ENCODE measurements at regions not wholly inside any gene's neighbourhood (a gene's known extent, or its start where the extent isn't known, plus 50 kb on each side); places are given as distances from the start of the nearest gene placed in this dataset.

DNA sequence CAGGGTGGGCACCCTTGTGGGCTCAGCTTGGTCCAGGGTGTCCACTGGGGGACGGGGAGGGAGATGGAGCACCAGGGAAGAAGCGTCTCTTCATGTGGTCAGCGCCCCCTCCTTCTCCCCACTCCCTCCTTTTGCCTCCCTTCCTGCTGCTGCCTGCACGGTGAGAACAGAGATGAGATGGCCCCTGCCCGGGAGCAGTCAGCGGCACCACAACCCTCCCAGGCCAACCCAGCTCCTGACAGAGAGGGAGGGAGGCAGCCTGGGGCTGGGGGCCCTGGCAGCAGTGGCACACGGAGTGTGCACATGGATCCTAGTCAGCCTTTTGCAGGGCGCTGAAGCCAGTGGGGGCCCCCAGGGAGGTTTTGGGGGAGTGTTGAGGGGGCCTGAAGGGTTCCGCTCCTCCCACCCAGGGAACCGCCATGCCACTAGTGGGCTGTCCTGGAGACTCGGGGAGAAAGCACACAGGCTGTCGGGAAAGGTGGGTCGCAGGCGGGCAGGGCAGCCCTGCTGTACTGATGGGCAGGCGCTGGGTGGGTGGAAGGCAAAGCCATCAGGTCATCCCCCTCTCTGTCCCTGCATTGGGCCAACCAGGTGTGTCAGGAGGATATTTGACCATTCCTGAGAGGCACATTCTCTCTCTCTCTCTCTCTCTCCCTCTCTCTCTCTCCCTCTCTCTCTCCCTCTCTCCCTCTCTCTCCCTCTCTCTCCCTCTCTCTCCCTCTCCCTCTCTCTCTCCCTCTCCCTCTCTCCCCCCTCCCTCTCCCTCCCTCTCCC is 94.3 kb upstream of the BHLHE23 start:
- DNase-seq (ENCODE audit: low read depth) = no peak

DNA sequence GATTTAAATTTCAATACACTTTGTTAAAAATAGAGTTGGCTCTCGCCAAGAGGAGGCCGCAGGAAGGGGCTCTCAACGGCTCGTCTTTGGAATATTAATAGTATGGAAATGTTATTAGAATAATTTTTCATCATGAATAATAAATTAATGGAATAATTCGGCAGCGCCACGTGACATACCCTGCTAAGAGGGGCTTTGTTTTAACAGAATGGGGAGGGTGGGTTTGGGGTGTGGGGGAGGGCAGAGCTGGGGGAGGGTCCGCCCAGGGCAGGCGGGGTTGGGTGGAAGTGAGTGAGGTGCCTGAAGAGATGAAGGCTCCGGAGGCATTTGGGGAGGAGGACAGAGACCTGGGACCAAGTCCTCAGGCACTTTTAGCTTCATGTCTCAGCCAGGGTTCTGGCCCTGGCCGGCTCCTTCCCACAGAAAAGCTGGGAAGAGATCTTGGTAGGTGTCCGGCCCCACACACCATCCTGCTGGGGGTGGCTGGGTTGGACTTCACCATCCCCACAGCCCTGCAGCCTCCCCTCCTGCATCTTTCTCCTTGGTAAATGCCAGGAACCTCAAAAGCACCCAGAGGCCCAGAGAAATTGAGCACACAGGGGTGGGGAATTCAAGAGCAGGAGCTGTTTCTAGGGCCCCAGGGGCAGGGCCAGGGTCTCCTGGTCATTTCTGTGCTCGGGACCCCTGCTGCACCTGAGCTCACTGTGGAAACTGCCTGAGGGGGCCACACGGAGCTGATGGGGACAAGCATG is 93.6 kb upstream of the BHLHE23 start:
- DNase-seq (ENCODE audit: low read depth) = no peak

DNA sequence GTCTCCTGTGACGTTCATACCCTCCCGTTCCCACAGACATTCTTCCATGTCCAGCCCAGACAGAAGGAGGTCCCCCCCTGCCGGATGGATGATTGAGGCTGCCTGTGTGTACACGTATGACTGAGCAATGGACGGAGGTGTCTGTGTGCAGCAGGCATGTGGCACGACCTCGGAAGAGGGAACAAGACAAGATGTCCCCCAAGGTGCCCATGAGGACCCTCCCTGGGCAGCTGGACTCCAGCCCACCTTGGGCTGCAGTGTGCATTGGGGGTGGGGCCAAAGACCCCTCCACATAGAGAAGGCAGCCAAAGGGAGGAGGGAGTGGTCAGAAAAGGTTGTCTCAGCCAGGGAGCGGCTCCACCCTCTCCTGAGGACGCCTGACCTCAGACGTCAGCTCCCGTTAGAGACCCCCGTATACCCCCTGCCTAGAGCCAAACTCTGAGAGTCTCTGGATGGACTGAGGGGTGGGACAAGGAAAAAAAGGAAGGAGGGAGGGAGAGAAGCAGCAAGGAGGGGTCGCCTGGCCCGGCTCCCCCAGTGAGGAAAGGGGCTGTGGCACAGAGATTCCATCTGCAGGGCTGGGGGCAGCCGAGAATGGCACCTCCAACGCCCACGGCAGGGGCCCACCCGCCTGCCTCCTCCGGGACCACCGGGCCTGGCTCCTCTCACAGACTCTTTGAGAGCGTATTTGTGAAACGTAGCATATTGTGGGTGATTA is 92.9 kb upstream of the BHLHE23 start:
- DNase-seq (ENCODE audit: low read depth) = no peak

DNA sequence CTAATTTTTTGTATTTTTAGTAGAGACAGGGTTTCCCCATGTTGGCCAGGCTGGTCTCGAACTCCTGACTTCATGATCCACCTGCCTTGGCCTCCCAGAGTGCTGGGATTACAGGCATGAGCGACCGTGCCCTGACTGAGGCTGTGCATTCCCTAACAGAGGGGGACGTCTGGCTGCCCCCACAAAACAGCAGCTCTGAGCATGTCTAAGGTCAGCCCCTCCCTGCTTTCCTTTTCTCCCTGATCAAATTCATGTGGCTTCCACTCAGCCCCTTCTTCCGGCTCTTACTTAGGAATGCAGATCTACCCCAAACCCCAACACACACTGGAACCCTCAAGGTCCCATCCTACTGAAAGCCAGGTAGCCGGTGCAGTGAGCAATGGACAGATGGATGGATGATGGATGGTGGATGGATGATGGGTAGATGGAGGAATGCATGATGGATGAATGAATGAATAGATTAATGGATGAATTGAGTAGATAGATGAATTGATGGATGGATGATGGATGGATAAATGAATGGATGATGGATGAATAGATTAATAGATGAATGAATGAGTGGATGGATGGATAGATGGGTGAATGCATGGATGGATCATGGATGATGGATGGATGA is 91.5 kb upstream of the BHLHE23 start:
- no peak for DNase-seq (ENCODE audit: low read depth)

DNA sequence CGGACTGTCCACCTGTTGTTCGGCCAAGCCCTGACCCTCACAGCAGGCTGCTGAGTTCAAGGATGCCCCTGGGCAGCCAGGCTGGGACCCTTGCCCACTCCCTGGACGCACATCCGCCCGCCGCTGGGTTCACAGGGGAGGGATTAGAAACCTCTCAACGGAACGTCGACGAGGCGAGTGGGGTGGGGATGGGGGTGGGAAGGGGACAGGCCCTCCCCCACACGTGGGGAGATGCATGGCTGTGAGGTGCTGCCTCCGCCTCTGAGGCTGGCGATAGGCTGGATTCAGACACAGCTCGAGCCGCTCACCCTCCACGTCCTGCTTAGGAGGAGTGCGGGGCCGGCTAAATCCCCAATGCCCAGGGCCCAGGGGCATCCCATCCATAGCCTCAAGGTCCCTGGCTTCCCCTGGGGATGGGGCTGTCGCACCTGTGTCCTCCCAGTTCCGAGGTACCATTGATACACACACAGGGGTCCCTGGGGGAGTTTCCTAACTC is 90.6 kb upstream of the BHLHE23 start:
- no peak for DNase-seq (ENCODE audit: low read depth)

DNA sequence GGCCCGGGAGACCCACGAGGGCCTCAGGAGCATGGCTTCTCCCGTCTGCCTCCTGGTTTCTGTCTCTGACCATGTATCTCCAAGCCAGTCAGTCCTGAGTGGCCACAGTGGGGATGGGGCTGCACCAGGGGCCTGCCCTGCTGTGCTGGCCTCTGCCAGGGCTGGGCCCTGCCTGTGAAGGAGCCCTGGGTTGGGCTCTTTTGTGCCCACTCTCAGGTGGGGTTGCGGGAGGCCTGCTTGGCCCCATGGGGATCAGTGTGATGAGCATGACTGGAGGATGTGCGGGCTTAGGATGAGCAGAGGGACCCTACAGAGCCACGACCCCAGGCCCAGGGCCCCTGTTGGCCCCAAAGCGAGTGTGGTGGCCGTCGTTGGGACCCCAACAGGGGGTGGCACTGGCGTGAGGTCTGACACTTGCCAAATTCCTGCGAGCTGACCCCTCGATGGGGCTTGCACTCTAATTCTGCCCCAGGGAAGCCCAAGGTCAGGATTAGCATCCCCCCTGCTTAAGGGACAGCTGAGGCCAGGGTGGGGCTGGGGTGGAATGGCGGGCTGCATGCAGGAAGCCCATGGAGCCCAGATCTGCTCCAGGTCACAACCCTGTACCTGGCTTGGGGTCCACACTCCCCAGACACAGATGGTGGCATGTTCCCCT is 90.0 kb upstream of the BHLHE23 start:
- no peak for DNase-seq (ENCODE audit: low read depth)

DNA sequence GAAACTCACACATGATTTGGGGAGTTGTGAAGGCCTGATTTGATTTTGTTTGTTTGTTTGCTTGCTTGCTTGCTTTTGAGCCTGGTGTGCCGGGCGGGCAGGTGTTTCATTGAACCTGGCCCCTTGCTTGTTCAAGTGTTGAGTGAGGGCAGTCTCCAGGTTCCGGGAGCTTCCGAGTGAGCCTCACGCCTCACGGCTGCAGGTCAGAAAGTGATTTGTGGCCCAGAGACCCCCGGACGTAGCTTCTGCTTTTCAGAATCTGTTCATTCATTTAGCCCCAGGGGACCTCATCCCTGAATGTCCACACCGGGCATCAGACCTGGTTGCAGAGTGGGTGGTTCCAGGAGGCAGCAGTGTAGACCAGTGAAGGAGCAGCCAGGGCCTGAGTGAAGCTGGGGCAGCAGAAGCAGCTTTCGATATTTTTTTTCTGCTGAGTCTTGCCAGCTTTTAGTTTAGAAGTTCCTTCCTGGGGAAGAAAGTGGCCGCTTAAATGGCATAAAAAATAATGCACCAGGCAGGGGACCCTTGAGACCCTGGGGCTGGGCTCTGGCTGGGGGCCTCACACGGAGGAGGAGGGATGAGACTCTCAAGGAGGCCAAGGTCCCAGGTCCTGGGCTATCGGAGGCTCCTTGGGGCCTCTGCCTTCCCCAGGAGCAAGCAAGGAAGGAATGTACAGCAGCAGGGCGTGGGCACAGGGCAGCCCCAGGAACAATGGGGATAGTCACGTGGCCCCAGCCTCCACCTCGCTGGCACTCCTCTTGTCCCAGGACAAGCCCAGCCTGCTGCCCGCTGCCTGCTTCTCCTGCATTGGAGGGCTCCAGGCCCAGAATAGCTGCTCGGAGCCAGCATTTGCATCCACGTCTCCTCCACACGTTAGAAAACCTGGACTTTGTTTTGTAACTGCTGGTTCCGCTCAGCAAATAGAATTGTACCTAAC is 89.2 kb upstream of the BHLHE23 start:
- no peak for DNase-seq (ENCODE audit: low read depth)

DNA sequence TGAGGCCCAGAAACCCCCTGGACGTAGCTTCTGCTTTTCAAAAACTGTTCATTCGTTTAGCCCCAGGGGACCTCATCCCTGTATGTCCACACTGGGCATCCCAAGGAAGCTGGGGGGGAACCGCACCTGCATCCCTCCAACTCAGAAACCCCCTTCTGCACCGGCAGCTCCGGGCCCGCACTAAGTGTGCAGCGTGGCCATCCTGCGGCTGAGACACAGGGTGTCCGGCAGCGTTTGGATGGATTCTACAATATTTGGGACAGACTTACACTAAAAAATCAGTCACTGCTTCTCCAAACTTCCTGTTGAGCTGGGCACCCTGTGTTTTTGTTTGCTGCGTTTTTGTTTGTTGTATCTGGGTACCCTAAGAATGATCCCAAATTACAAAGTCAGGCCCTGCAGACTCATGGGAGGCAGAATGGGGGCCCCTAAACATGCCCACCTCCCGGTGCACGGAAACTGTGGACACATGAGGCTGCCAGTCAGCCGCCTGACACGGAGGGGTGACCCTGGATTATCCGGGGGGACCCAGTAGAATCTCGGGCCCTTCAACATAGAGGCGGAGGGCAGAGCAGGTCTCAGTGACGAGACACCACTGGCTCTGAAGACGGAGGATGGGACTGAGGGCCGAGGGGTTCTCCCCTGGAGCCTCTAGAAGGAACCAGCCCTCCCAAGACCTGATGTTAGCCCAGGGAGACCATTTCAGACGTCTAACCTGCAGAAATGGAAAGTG is 88.2 kb upstream of the BHLHE23 start:
- DNase-seq (ENCODE audit: low read depth) = no peak

DNA sequence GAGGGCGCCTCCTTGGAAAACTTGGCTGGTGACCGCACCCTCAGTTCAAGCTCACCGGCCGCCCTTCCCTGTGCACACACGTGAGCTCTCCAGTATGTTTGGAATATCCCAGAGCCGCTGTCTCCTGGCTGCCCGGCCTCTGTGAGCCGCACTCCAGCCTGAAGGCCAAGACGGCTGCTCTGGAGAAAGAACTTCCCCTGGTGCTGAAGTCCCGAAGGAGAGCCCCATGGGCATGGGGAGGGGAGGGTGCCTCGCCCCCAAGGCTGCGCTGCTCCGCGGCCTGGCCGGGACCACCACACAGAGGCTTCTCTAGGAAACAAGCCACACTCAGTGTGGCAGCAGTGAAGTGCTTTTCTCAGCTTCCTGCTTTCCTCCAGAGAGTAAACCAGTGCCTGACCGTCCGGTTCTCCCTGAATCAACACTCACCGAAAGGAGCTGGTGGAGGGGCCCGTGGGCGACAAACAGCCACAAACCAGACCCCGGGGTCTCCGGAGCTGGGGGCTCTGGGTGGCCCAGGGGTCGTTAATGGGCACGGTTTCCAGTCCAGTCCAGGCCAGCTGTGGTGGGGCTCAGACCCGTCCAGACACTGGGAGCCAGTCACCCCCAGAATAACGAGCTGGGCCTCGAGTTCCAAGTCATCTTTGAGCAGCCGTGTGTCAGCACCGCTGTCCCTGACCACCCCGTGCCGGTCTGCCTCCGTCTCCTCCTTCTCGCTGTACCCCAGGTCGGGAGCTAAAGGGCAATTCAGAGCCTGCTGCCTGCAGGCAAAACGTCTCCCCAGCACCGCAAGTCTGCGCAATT is 87.4 kb upstream of the BHLHE23 start:
- DNase-seq (ENCODE audit: low read depth) = no peak

DNA sequence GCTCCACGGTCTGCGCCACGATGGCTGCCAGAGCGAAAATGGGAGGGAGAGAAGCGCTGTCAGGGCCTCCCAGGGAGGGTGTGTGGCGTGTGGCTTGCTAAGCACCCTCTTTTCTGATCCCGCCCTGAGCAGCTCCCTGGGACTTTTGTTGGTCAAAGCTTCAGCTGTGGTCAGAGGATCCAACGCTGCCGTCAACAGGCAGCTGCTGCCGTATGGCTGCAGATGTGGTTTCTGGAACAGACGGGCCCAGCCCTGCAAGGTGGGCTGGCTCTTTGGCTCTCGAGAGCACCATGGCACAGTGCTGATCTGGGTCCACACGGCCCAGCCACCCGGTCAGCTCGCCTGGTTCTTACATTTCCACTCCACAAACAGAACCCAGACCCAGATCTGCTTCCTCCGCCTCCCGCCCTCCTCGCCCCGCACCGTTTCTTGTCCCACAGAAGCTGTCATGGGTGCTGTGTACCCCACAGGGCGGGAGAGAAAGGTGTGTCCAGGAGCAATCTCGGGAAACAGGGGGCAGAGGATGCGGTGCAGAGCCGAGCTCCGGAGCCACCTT is 86.0 kb upstream of the BHLHE23 start:
- no peak for DNase-seq (ENCODE audit: low read depth)

DNA sequence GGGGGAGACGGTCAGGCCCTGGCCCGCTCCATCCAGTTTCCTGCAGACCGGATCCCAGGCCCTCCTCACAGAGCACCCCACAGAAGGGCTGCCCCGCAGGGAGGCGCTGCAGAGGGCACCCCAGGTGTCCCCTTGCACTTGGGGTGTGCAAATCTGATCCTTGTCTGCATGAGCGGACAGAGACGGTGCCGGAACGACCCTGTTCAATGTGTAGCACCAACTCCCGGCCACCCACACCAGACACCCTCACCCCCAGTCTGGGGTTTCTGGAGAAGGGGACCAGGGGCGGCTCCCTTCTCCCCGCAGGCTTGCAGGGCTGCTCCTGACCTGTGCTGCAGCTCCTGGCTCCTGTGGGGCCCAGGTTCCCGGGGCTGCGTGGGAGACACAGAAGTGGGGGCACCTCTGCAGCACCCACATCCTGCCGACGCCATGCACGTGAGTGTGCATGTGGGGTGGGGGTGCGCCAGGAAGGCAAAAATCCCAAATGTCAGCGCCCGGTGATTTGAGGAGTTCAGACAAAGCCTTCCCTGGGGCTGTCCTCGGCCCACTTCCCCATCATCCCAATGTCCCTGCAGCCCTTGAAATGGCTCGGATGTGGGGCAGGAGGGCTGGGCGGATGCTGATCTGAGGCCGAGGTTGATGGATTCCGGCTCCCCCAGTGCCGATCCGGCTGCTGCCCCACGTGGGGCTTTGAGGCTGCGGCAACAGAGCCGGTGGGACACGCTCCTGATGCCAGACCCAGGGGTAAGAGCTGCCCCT is 85.3 kb upstream of the BHLHE23 start:
- no peak for DNase-seq (ENCODE audit: low read depth)

DNA sequence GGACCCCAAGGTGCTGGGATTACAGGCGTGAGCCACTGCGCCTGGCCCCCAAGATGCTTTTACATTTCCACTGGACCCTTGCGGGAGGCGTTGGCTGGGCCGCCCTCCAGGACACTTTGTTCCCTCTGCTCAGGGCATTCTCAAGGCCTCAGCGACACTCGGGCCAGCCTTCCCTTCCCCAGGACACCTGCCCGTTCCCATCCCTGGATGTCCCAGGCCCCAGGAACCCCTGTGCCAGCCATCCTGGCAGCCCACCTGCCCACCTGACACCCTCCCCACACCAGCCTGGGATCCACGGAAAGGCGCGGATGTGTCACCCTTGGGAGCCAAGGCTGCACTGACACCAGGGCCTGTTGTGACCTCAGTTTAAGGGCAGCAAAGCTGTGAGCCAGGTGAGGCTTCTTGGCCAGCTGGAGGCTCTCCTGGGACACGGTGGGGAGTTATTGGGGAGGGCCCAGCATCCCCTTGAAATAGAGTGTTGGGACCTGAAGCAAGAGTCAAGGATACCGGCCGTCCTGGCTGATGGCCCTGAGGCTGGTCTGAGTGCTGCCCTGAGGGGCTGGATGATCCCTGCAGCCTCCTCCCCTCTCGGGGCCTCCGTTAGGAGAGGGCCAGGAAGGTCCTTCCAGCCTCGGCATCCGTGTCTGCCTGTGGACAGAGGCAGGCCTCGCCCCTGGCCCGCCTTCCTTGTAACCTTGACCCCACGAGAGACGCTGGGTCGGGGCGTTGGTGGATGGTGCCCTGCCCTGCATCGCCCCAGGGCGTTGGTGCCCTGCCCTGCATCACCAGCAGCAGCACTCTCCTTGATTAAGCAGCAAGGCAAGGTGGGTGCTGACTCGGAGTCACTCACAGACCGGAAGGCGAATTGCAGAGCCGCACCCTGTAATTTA is 84.2 kb upstream of the BHLHE23 start:
- DNase-seq (ENCODE audit: low read depth) = no peak

DNA sequence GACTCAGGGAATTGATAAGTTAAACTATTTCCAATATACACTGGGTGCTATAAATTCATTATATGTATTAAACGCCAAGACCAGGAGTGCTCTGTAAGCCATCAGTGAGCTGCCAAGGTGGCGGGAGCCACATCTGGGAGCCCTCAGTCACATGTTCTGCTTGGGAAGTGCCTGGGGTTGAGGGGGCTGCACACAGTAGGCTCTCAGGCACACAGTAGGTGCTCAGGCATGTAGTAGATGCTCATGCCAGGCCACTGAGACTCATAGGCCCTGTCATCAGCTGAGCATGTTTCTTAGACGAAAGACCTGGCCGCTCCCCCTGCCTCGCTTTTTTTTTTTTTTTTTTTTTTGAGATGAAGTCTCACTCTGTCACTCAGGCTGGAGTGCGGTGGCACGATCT is 83.3 kb upstream of the BHLHE23 start:
- DNase-seq (ENCODE audit: low read depth) = no peak

DNA sequence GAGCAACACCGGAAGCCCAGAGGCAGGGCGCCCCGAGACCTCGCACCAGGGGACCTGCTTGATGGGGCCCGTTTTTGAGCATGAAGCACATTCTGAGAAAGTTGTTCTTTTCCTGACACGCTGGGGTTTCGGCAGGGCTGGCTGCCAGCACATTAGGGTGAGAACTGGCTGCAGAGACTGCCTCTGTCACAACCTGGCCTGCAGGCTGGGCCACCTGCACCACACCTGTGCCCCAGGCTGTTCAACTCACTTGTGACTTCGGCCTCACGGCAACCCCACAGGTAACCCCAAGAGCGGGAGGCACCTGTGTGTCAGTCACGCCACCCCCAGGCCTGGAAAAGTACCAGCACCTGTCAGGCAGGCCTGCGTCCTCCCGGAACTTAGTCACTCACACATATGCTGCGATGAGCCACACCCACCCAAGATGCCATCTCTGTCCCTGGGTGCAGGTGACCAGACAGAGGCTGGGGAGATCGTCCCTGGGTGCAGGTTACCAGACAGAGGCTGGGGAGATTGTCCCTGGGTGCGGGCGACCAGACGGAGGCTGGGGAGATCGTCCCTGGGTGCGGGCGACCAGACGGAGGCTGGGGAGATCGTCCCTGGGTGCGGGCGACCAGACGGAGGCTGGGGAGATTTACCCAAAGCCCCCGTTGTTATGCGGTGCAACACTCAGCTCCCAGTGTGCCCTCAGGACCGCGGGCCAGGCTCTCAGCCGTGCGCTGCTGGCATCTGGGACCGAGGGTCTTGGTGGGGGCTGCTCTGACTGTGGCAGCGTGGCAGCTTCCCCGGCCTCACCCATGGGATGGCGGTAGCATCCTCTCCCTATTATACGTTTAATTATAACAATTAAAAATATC is 82.5 kb upstream of the BHLHE23 start:
- no peak for DNase-seq (ENCODE audit: low read depth)
